Neural progenitor cell (in vitro differentiated cells): ENCODE measurements at regions not wholly inside any gene's neighbourhood (a gene's known extent, or its start where the extent isn't known, plus 50 kb on each side); places are given as distances from the start of the nearest gene placed in this dataset.
"Not testable (repeated sequence)": the region's sequence is repeated elsewhere in the genome, so short reads cannot be mapped to it uniquely, and the experiment has no call there.

Experiments used
- DNase-seq: peaks from one replicate; pipeline ENCODE4 v3.0.0-alpha.2; 2016; ENCODE audit warnings: low spot score
- H2AFZ ChIP-seq: fragments of 200-600 bp; sonication (generic); replicated peaks from 2 replicates; pipeline ENCODE4 v1.6.1; 2016; ENCODE audit warnings: antibody characterized with exemption
- H3F3A ChIP-seq: fragments of 200-600 bp; sonication (generic); 2 replicates; pipeline ENCODE4 v1.6.1; 2016; ENCODE audit warnings: antibody characterized with exemption, low read depth
- H3K27ac ChIP-seq: fragments of 200-600 bp; sonication (generic); 2 replicates; pipeline ENCODE4 v1.5.1; 2016; ENCODE audit warnings: mild to moderate bottlenecking
- H3K27me3 ChIP-seq: fragments of 200-600 bp; sonication (generic); 2 replicates; pipeline ENCODE4 v1.6.1; 2016; ENCODE audit warnings: mild to moderate bottlenecking, moderate library complexity
- H3K36me3 ChIP-seq: fragments of 200-600 bp; sonication (generic); 2 replicates; pipeline ENCODE4 v1.5.1; 2016
- H3K4me1 ChIP-seq: fragments of 200-600 bp; sonication (generic); 2 replicates; pipeline ENCODE4 v1.6.1; 2016; ENCODE audit warnings: mixed run types
- H3K4me2 ChIP-seq: fragments of 200-600 bp; sonication (generic); 2 replicates; pipeline ENCODE4 v1.6.1; 2016
- H3K4me3 ChIP-seq: fragments of 200-600 bp; sonication (generic); 2 replicates; pipeline ENCODE4 v1.5.1; 2016
- H3K79me2 ChIP-seq: fragments of 200-600 bp; sonication (generic); 2 replicates; pipeline ENCODE4 v1.6.1; 2016; ENCODE audit warnings: low read depth
- H3K9ac ChIP-seq: fragments of 200-600 bp; sonication (generic); 2 replicates; pipeline ENCODE4 v1.6.1; 2016
- H3K9me3 ChIP-seq: fragments of 200-600 bp; sonication (generic); 2 replicates; pipeline ENCODE4 v1.5.1; 2016; ENCODE audit warnings: low read depth
- H4K20me1 ChIP-seq: fragments of 200-600 bp; sonication (generic); 2 replicates; pipeline ENCODE4 v1.6.1; 2016; ENCODE audit warnings: low read depth
- H3K27ac Mint-ChIP-seq: 3 replicates; pipeline ENCODE4 v1.8.0; 2021; ENCODE audit warnings: mixed read lengths
- H3K27me3 Mint-ChIP-seq: 2 replicates; pipeline ENCODE4 v1.8.0; 2022; ENCODE audit warnings: low read depth, mild to moderate bottlenecking, inconsistent platforms, moderate library complexity, mixed read lengths; ENCODE audit not compliant: insufficient read depth
- H3K36me3 Mint-ChIP-seq: 3 replicates; pipeline ENCODE4 v1.8.0; 2021; ENCODE audit warnings: mixed read lengths
- H3K4me1 Mint-ChIP-seq: 3 replicates; pipeline ENCODE4 v1.8.0; 2021; ENCODE audit warnings: mixed read lengths
- H3K4me3 Mint-ChIP-seq: 3 replicates; pipeline ENCODE4 v1.8.0; 2021; ENCODE audit warnings: mild to moderate bottlenecking, moderate library complexity, mixed read lengths
- H3K9me3 Mint-ChIP-seq: 3 replicates; pipeline ENCODE4 v1.8.0; 2020; ENCODE audit warnings: mixed read lengths
- CTCF ChIP-seq: fragments of 200-600 bp; sonication (generic); IDR thresholded peaks from 2 replicates; pipeline ENCODE4 v1.5.1; 2017; ENCODE audit warnings: antibody characterized with exemption, mild to moderate bottlenecking
- EZH2 ChIP-seq: fragments of 200-600 bp; sonication (generic); IDR thresholded peaks from 2 replicates; pipeline ENCODE4 v1.6.1; 2017; ENCODE audit warnings: antibody characterized with exemption, mild to moderate bottlenecking, moderate library complexity
- EZH2phosphoT487 ChIP-seq: fragments of 200-600 bp; sonication (generic); IDR thresholded peaks from 2 replicates; pipeline ENCODE4 v1.6.1; 2017; ENCODE audit warnings: antibody characterized with exemption

GRCh38 chr13:103614761-103615160 is 548.5 kb upstream of the SLC10A2 start:
- Histone ChIP-seq H3K9me3 (no peaks in the 10 kb centered on the region), H3K36me3 (no peaks in the 10 kb centered on the region), H3K4me3 (no peak overlapping the region), H3K4me2 (no peak overlapping the region), H3K27ac (no peak overlapping the region), H2AFZ (no peak overlapping the region), H3F3A (no peaks in the 10 kb centered on the region), H3K4me1 (no peaks in the 10 kb centered on the region), H3K9ac (no peak overlapping the region), H4K20me1 (no peaks in the 10 kb centered on the region), H3K79me2 (no peaks in the 10 kb centered on the region), H3K27me3 (no peaks in the 10 kb centered on the region)
- H3K4me3 Mint-ChIP-seq = no peak overlapping the region
- peaks cover 38% of the 10 kb centered on the region for H3K4me1 Mint-ChIP-seq
- no peak overlapping the region for H3K27ac Mint-ChIP-seq
- TF ChIP-seq EZH2 (no peak), EZH2phosphoT487 (no peak), CTCF (no peak)
- no peak for DNase-seq
- H3K9me3 Mint-ChIP-seq = peaks cover 4% of the 10 kb centered on the region
- H3K36me3 Mint-ChIP-seq = peaks cover 2% of the 10 kb centered on the region
- H3K27me3 Mint-ChIP-seq = peaks cover 3% of the 10 kb centered on the region

DNA sequence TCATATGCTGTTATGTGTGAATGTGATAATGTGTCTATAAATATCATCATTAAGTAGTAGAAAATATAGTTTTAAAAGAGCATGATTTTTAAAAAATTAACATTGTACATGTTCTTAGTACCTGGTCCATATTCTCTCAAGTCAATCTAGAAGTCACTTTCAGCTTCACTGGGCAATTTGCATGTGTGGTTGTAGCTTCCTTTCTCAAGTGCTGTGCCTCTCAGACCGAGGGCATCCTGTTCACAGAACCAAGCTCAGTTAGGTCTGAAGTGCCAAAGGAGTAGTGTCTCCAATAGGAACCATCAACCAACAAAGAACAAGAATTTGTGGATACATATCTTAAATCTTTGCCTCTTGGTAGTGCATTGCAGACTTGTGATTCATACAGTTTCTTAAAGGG is 541.8 kb upstream of the SLC10A2 start:
- Mint-ChIP-seq H3K4me1 (no peaks in the 10 kb centered on the region), H3K36me3 (no peaks in the 10 kb centered on the region), H3K27me3 (no peaks in the 10 kb centered on the region)

DNA sequence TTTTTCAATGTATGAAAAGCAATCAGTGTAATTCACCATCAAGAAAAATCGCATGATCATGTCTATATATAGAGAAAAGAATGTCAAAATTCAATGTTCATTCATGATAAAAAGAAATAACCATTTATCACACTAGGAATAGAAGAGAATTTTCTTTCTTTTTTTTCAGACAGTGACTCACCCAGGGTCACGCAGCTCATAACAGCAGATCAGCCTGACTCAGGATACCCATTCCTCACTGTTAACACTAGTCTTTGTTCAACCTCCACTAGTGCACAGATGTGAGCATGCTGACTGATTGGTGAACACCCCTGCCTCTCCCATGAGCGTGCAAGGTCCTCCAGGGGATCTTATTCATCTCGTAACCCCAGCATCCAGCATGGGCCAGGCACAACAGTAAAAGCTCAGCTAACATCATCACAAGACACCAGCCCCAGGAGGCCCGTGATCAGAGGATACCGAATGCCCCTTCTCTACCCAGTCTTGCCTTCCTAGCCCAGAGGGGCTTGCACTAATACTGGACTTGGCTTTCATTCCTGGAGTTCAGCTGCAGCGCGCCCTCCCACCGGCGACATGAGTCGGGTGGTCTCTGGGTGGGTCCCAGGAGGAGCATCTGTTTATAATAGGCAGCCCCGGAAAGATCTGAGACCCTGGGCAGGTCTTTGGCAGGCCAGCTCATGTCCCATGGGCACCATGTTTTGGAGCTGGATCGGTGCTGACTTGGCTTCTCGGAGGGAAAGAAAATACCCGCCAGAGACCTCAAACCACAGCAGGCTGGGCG is 539.5 kb upstream of the SLC10A2 start:
- H3K36me3 ChIP-seq = no peaks in the 10 kb centered on the region
- no peaks in the 10 kb centered on the region for H3F3A ChIP-seq
- no peaks in the 10 kb centered on the region for H3K36me3 Mint-ChIP-seq
- no peaks in the 10 kb centered on the region for H3K27me3 Mint-ChIP-seq
- no peak overlapping the region for H3K27ac Mint-ChIP-seq
- H3K4me1 Mint-ChIP-seq = no peaks in the 10 kb centered on the region
- H3K4me3 Mint-ChIP-seq = no peak overlapping the region
- no peaks in the 10 kb centered on the region for H3K27me3 ChIP-seq
- peaks cover 4% of the 10 kb centered on the region for H3K9me3 Mint-ChIP-seq
- H3K27ac ChIP-seq = no peak overlapping the region
- H3K4me1 ChIP-seq = no peaks in the 10 kb centered on the region
- no peak for DNase-seq
- no peaks in the 10 kb centered on the region for H3K79me2 ChIP-seq
- H2AFZ ChIP-seq = no peak overlapping the region
- H3K9me3 ChIP-seq = no peaks in the 10 kb centered on the region
- H3K9ac ChIP-seq = no peak overlapping the region
- no peak overlapping the region for H3K4me3 ChIP-seq
- H4K20me1 ChIP-seq = no peaks in the 10 kb centered on the region
- TF ChIP-seq EZH2 = no peak
- no peak for TF ChIP-seq EZH2phosphoT487
- no peak for TF ChIP-seq CTCF
- H3K4me2 ChIP-seq = no peak overlapping the region

More for the DNA sequence above, 541.8 kb upstream of the SLC10A2 start:
- H3K9me3 ChIP-seq = no peaks in the 10 kb centered on the region
- no peaks in the 10 kb centered on the region for H4K20me1 ChIP-seq
- no peaks in the 10 kb centered on the region for H3K4me1 ChIP-seq
- no peak for DNase-seq
- H3K27ac ChIP-seq = no peak overlapping the region
- no peak overlapping the region for H3K27ac Mint-ChIP-seq
- TF ChIP-seq EZH2phosphoT487 = no peak
- TF ChIP-seq EZH2 = no peak
- TF ChIP-seq CTCF = no peak
- H3K9me3 Mint-ChIP-seq = peaks cover 4% of the 10 kb centered on the region
- no peak overlapping the region for H3K4me3 Mint-ChIP-seq
- no peak overlapping the region for H3K4me3 ChIP-seq
- H3K4me2 ChIP-seq = no peak overlapping the region
- no peak overlapping the region for H2AFZ ChIP-seq
- no peaks in the 10 kb centered on the region for H3K36me3 ChIP-seq
- H3K27me3 ChIP-seq = no peaks in the 10 kb centered on the region
- no peak overlapping the region for H3K9ac ChIP-seq
- H3K79me2 ChIP-seq = no peaks in the 10 kb centered on the region
- no peaks in the 10 kb centered on the region for H3F3A ChIP-seq

DNA sequence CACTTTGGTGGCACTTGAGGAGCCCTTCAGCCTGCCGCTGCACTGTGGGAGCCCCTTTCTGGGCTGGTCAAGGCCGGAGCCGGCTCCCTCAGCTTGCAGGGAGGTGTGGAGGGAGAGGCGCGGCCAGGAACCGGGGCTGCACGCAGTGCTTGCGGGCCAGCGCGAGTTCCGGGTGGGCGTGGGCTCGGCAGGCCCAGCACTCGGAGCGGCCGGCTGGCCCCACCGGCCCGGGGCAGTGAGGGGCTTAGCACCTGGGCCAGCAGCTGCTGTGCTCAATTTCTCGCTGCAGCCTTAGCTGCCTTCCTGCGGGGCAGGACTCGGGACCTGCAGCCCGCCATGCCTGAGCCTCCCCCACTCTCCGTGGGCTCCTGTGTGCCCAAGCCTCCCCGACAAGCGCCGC is 533.7 kb upstream of the SLC10A2 start:
- not testable (repeated sequence) for H3K79me2 ChIP-seq, H3K9me3 ChIP-seq, H3F3A ChIP-seq, H4K20me1 ChIP-seq, H3K27me3 ChIP-seq, H3K4me1 Mint-ChIP-seq, H3K27ac Mint-ChIP-seq, H3K9me3 Mint-ChIP-seq, H3K36me3 Mint-ChIP-seq, H3K4me2 ChIP-seq, H3K4me1 ChIP-seq, H3K4me3 ChIP-seq, H3K27ac ChIP-seq, DNase-seq, H3K4me3 Mint-ChIP-seq, H3K36me3 ChIP-seq, H3K27me3 Mint-ChIP-seq, H2AFZ ChIP-seq, H3K9ac ChIP-seq
